Ishikawa (cell line): ENCODE measurements at regions not wholly inside any gene's neighbourhood (a gene's known extent, or its start where the extent isn't known, plus 50 kb on each side); places are given as distances from the start of the nearest gene placed in this dataset.

Experiments
- CEBPB ChIP-seq: IDR thresholded peaks from 2 replicates; pipeline ENCODE4 v1.6.1; 2012
- FOXM1 ChIP-seq: IDR thresholded peaks from 2 replicates; pipeline ENCODE4 v1.6.1; 2012; ENCODE audit warnings: low read depth, borderline replicate concordance
- NFIC ChIP-seq: IDR thresholded peaks from 2 replicates; pipeline ENCODE4 v1.6.1; 2012
- RAD21 ChIP-seq: IDR thresholded peaks from 2 replicates; pipeline ENCODE4 v1.6.1; 2012; ENCODE audit warnings: low read depth
- TAF1 ChIP-seq: IDR thresholded peaks from 2 replicates; pipeline ENCODE4 v1.6.1; 2012; ENCODE audit warnings: low read depth, mild to moderate bottlenecking
- TCF12 ChIP-seq: IDR thresholded peaks from 2 replicates; pipeline ENCODE4 v1.6.1; 2012; ENCODE audit warnings: low read depth
- TEAD4 ChIP-seq: IDR thresholded peaks from 2 replicates; pipeline ENCODE4 v1.6.1; 2012
- USF1 ChIP-seq: IDR thresholded peaks from 2 replicates; pipeline ENCODE4 v1.6.1; 2012
- YY1 ChIP-seq: IDR thresholded peaks from 2 replicates; pipeline ENCODE4 v1.6.1; 2012; ENCODE audit warnings: low read depth
- TF ChIP-seq, protein P1 (sequence below): IDR thresholded peaks from 2 replicates; pipeline ENCODE4 v1.6.1; 2012; ENCODE audit warnings: low read depth, mild to moderate bottlenecking
- TF ChIP-seq, protein P2 (sequence below): IDR thresholded peaks from 2 replicates; pipeline ENCODE4 v1.6.1; 2012

DNA sequence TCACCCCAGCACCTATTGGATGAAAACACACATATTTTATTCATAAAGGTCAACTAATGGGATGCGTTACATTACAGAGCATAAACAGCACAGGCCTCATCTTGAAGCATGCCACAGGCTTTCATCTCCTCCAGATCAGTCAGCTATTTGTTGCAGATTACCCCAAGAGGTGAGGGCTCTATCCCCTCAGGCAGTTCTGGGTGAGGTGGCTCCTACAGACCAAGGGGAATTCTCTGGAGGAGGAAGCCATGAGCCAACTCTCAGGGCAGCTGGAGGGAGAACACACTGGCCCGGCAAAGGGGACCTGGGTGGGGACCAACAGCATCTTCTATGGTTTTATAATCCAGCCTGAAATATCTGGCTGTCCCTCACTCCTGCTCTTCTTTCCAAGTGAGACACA is 126.4 kb upstream of the BTBD3 start:
- TF ChIP-seq, protein P1, sequence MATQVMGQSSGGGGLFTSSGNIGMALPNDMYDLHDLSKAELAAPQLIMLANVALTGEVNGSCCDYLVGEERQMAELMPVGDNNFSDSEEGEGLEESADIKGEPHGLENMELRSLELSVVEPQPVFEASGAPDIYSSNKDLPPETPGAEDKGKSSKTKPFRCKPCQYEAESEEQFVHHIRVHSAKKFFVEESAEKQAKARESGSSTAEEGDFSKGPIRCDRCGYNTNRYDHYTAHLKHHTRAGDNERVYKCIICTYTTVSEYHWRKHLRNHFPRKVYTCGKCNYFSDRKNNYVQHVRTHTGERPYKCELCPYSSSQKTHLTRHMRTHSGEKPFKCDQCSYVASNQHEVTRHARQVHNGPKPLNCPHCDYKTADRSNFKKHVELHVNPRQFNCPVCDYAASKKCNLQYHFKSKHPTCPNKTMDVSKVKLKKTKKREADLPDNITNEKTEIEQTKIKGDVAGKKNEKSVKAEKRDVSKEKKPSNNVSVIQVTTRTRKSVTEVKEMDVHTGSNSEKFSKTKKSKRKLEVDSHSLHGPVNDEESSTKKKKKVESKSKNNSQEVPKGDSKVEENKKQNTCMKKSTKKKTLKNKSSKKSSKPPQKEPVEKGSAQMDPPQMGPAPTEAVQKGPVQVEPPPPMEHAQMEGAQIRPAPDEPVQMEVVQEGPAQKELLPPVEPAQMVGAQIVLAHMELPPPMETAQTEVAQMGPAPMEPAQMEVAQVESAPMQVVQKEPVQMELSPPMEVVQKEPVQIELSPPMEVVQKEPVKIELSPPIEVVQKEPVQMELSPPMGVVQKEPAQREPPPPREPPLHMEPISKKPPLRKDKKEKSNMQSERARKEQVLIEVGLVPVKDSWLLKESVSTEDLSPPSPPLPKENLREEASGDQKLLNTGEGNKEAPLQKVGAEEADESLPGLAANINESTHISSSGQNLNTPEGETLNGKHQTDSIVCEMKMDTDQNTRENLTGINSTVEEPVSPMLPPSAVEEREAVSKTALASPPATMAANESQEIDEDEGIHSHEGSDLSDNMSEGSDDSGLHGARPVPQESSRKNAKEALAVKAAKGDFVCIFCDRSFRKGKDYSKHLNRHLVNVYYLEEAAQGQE: no peak
- TF ChIP-seq TAF1: no peak
- no peak for TF ChIP-seq TCF12
- no peak for TF ChIP-seq RAD21
- no peak for TF ChIP-seq CEBPB
- TF ChIP-seq, protein P2, sequence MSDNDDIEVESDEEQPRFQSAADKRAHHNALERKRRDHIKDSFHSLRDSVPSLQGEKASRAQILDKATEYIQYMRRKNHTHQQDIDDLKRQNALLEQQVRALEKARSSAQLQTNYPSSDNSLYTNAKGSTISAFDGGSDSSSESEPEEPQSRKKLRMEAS: no peak
- no peak for TF ChIP-seq YY1
- no peak for TF ChIP-seq NFIC
- no peak for TF ChIP-seq TEAD4
- TF ChIP-seq USF1: no peak
- TF ChIP-seq FOXM1: no peak
